NCI-H748 (cell line): ENCODE measurements at regions not wholly inside any gene's neighbourhood (a gene's known extent, or its start where the extent isn't known, plus 50 kb on each side); places are given as distances from the start of the nearest gene placed in this dataset.

ENCODE experiments used
- DNase-seq: peaks from one replicate; lab custom pipeline; 2025; ENCODE audit not compliant: unreplicated experiment; lab: John Stamatoyannopoulos, UW

GRCh38 chr6:14619419-14619781 is 501.8 kb downstream of the CD83 start:
- DNase-seq: no peak

GRCh38 chr6:14620522-14620921 is 502.9 kb downstream of the CD83 start:
- DNase-seq: no peak

GRCh38 chr6:14621518-14621917 is 503.9 kb downstream of the CD83 start:
- peak; percentile 30 for DNase-seq

- DNase-seq: no peak
Observed at GRCh38 chr6:14622085-14622484, 504.5 kb downstream of the CD83 start.

GRCh38 chr6:14622909-14623505 is 505.4 kb downstream of the CD83 start:
- DNase-seq: no peak

GRCh38 chr6:14625173-14625895 is 507.8 kb downstream of the CD83 start:
- no peak for DNase-seq

GRCh38 chr6:14626556-14626955 is 509.0 kb downstream of the CD83 start:
- DNase-seq: no peak

- DNase-seq: no peak
Observed at GRCh38 chr6:14630016-14630415, 512.4 kb downstream of the CD83 start.

- DNase-seq: no peak
Observed at GRCh38 chr6:14633479-14633878, 515.9 kb downstream of the CD83 start.

- DNase-seq: no peak
Observed at GRCh38 chr6:14634072-14634471, 516.5 kb downstream of the CD83 start.

GRCh38 chr6:14635195-14635594 is 517.6 kb downstream of the CD83 start:
- DNase-seq: no peak

GRCh38 chr6:14635934-14636591 is 518.5 kb downstream of the CD83 start:
- no peak for DNase-seq

- no peak for DNase-seq
Observed at GRCh38 chr6:14638435-14638905, 520.9 kb downstream of the CD83 start.

GRCh38 chr6:14638906-14639761 is 521.6 kb downstream of the CD83 start:
- peak; percentile 93 for DNase-seq

- peak; percentile 37 for DNase-seq
Observed at GRCh38 chr6:14639983-14640599, 522.5 kb downstream of the CD83 start.

GRCh38 chr6:14640631-14641030 is 523.1 kb downstream of the CD83 start:
- no peak for DNase-seq

- DNase-seq: no peak
Observed at GRCh38 chr6:14641423-14642135, 524.0 kb downstream of the CD83 start.

- DNase-seq: no peak
Observed at GRCh38 chr6:14642136-14642505, 524.5 kb downstream of the CD83 start.

GRCh38 chr6:14642842-14643241 is 525.3 kb downstream of the CD83 start:
- DNase-seq: no peak

- peak; percentile 57 for DNase-seq
Observed at GRCh38 chr6:14644381-14644780, 526.8 kb downstream of the CD83 start.
